GM12878 (cell line): ENCODE measurements at regions not wholly inside any gene's neighbourhood (a gene's known extent, or its start where the extent isn't known, plus 50 kb on each side); places are given as distances from the start of the nearest gene placed in this dataset.

Source experiments
- ATAC-seq: fragments of 200-7000 bp; cut with Tn5 transposase; 3 replicates; pipeline ENCODE4 v1.9.1; 2020; ENCODE audit warnings: mild to moderate bottlenecking, moderate library complexity
- BruUV-seq: library from RNA; stranded (reverse); fragments of 400-500 nt; replicated peaks from 2 replicates; lab custom pipeline; 2021; lab: Mats Ljungman, UMichigan
- CTCF ChIA-PET: fragments of 300-600 bp; sonication (Branson Sonifier 250); formaldehyde crosslinking; extraction: SDS; loops from one replicate; lab custom pipeline; 2021; ENCODE audit warnings: inconsistent platforms; lab: Yijun Ruan, JAX
- POLR2A ChIA-PET: fragments of 350-600 bp; formaldehyde crosslinking; extraction: SDS; loops from one replicate; lab custom pipeline; 2021; ENCODE audit warnings: inconsistent platforms; lab: Charles Lee
- RAD21 ChIA-PET: fragments of 300-600 bp; sonication (Branson Sonifier 250); formaldehyde crosslinking; loops from one replicate; lab custom pipeline; 2023; ENCODE audit warnings: antibody characterized with exemption; ENCODE audit not compliant: unreplicated experiment; lab: Charles Lee
- SMC1A ChIA-PET: fragments of 300-600 bp; sonication (Branson Sonifier 250); formaldehyde crosslinking; loops from one replicate; lab custom pipeline; 2023; ENCODE audit not compliant: unreplicated experiment, uncharacterized antibody; lab: Charles Lee
- DNase-seq: peaks from one replicate; pipeline ENCODE4 v3.0.0-alpha.2; 2011; ENCODE audit warnings: low read depth, low spot score
- FAIRE-seq: peaks from 3 replicates; lab custom pipeline; 2011; peaks lifted over from hg19 to GRCh38; lab: Jason Lieb, UNC
- H2AFZ ChIP-seq: 2 replicates; pipeline ENCODE4 v1.6.0; 2011; ENCODE audit warnings: low read depth, low read length, control low read depth; ENCODE audit not compliant: control insufficient read depth
- H3K27ac ChIP-seq: 2 replicates; pipeline ENCODE4 v1.5.1; 2011; ENCODE audit warnings: control low read depth; ENCODE audit not compliant: control insufficient read depth, insufficient read depth
- H3K27me3 ChIP-seq, 2 experiments: replicated peaks in 1 of 2; 2 replicates each; pipeline versions ENCODE4 v1.6.0 to v1.6.1; 2011; ENCODE audit warnings: low read length in 1 of 2; ENCODE audit not compliant: control insufficient read depth in 2 of 2, insufficient read depth in 2 of 2
- H3K36me3 ChIP-seq, 2 experiments: 2 replicates each; pipeline ENCODE4 v1.5.1; 2011; ENCODE audit warnings: low read length in 1 of 2; ENCODE audit not compliant: control insufficient read depth in 2 of 2, insufficient read depth in 2 of 2
- H3K4me1 ChIP-seq: 2 replicates; pipeline ENCODE4 v1.6.1; 2011; ENCODE audit warnings: mild to moderate bottlenecking, low read length, moderate library complexity, mixed read lengths; ENCODE audit not compliant: control insufficient read depth, insufficient read depth
- H3K4me2 ChIP-seq: 2 replicates; pipeline ENCODE4 v1.6.0; 2011; ENCODE audit warnings: control low read depth; ENCODE audit not compliant: control insufficient read depth, insufficient read depth
- H3K4me3 ChIP-seq: fragments of 200-600 bp; sonication (generic); 2 replicates; pipeline ENCODE4 v1.5.1; 2016
- H3K79me2 ChIP-seq: 2 replicates; pipeline ENCODE4 v1.6.0; 2011; ENCODE audit warnings: low read length; ENCODE audit not compliant: control insufficient read depth, insufficient read depth
- H3K9ac ChIP-seq: 2 replicates; pipeline ENCODE4 v1.8.0; 2011; ENCODE audit warnings: low read length, control low read depth, mixed read lengths; ENCODE audit not compliant: control insufficient read depth, insufficient read depth
- H3K9me3 ChIP-seq: replicated peaks from 3 replicates; pipeline ENCODE4 v1.5.1; 2011; ENCODE audit warnings: mild to moderate bottlenecking, low read length; ENCODE audit not compliant: control insufficient read depth, insufficient read depth
- H4K20me1 ChIP-seq: 2 replicates; pipeline ENCODE4 v1.6.0; 2011; ENCODE audit not compliant: control insufficient read depth, insufficient read depth
- ATF7 ChIP-seq: fragments of 450-650 bp; IDR thresholded peaks from 2 replicates; pipeline ENCODE4 v1.6.1; 2016; ENCODE audit warnings: low read depth, mild to moderate bottlenecking
- HDAC2 ChIP-seq: fragments of 200-600 bp; sonication (generic); IDR thresholded peaks from 2 replicates; pipeline ENCODE4 v1.6.1; 2017
- PML ChIP-seq: IDR thresholded peaks from 2 replicates; pipeline ENCODE4 v1.6.1; 2012; ENCODE audit warnings: low read length, inconsistent platforms
- SP1 ChIP-seq: IDR thresholded peaks from one replicate; pipeline ENCODE4 v1.6.1; 2011; ENCODE audit warnings: low read depth, low read length
- SREBF2 ChIP-seq: IDR thresholded peaks from 2 replicates; pipeline ENCODE4 v1.6.1; 2012; ENCODE audit warnings: mild to moderate bottlenecking, low read length
- ZSCAN29 ChIP-seq: fragments of 450-650 bp; IDR thresholded peaks from 2 replicates; pipeline ENCODE4 v1.6.1; 2017; ENCODE audit warnings: mild to moderate bottlenecking, moderate library complexity
- WGBS: methylation state at CpG from one replicate; pipeline ENCODE4 v1.1.6; 2016; ENCODE audit warnings: low lambda C conversion rate; ENCODE audit not compliant: insufficient replicate concordance, insufficient coverage; ENCODE audit errors: missing lambda C conversion rate; 5-methylcytosine and 5-hydroxymethylcytosine counted together
- in situ Hi-C: fragments of 300-500 bp; cut with MboI; formaldehyde crosslinking; loops from 9 replicates; pipeline ENCODE4 v1.14.3; 2018; ENCODE audit warnings: mixed read lengths
- intact Hi-C: fragments of 100-400 bp; cut with micrococcal nuclease; formaldehyde crosslinking; loops from one replicate; pipeline ENCODE4 v1.14.2; 2022; ENCODE audit not compliant: unreplicated experiment
- TF ChIP-seq, protein P1 (sequence below): IDR thresholded peaks from 2 replicates; pipeline ENCODE4 v1.6.1; 2011; ENCODE audit warnings: borderline replicate concordance, low read depth, mild to moderate bottlenecking, moderate library complexity, mixed read lengths, low read length; ENCODE audit not compliant: insufficient read depth; ENCODE audit errors: extremely low read length
- TF ChIP-seq, protein P2 (sequence below): IDR thresholded peaks from 2 replicates; pipeline ENCODE4 v1.6.1; 2012; ENCODE audit warnings: low read length, inconsistent platforms
- TF ChIP-seq, protein P3 (sequence below): IDR thresholded peaks from 2 replicates; pipeline ENCODE4 v1.6.1; 2012; ENCODE audit warnings: mild to moderate bottlenecking, low read depth, low read length

DNA sequence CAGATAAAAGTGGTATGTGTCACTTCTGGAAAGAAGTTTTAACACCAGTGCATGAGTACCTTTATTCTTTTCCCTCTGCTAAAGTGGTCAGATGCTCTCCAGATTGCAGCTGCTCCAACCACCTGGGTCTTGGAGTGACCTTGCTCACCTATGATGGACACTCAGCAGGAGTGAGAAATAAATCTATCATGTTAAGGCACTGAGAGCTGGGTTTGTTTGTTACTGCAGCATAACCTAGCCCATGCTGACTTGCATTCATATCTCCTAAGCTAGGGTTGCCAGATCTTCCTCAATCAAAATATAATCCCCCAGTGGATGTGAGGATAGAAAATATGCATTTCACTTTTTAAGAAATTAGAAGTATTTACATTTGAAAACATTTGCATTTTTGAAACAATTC, 295.9 kb downstream of the AGTPBP1 start:
- Histone ChIP-seq H4K20me1 (no peaks in the 10 kb centered on the region), H3K4me1 (peaks cover 6% of the 10 kb centered on the region), H3K27ac (no peak overlapping the region), H3K27me3 (no peaks in the 10 kb centered on the region), H3K9me3 (no peaks in the 10 kb centered on the region), H2AFZ (no peak overlapping the region), H3K79me2 (no peaks in the 10 kb centered on the region), H3K4me3 (no peak overlapping the region), H3K36me3 (no peaks in the 10 kb centered on the region), H3K9ac (no peak overlapping the region), H3K4me2 (no peak overlapping the region)
- ChIA-PET SMC1A (no interaction called here), POLR2A (no interaction called here), CTCF (interaction anchor here (1.5 kb wide), 1 partner anchor 21 kb away, joined by 3 read pairs; no protein-coding TSS in a partner anchor), RAD21 (no interaction called here)
- intact Hi-C loops (no loop called here), in situ Hi-C loops (no loop called here)
- FAIRE-seq (no peak), ATAC-seq (no peak), DNase-seq (no peak)
- TF ChIP-seq HDAC2: no peak
- TF ChIP-seq ZSCAN29: no peak
- no TSS peak for BruUV-seq

DNA sequence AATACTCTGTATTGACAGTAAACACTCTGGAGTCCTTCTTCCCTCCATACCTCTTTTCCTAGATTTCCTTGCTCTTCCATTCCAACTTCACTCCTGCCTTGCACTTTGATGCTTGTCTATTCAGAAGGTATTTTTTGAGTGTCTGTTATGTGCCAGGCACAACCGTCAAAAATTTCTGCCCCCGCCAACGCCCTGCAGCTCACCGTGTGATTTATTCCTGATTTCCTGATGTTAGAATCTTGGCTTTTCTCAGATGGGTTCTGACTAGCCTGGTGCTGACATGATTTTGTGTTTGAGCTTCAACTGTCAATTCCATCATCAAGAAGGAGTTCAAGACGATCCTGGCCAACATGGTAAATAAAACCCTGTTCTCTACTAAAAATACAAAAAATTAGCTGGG, 297.5 kb downstream of the AGTPBP1 start:
- FAIRE-seq: no peak
- H3K79me2 ChIP-seq: no peaks in the 10 kb centered on the region
- ChIA-PET POLR2A (no interaction called here), CTCF (interaction anchor here (1.0 kb wide), 1 partner anchor 12 kb away, joined by 3 read pairs; no protein-coding TSS in a partner anchor), SMC1A (interaction anchor here (0.9 kb wide), 1 partner anchor 19 kb away, joined by 3 read pairs; no protein-coding TSS in a partner anchor), RAD21 (no interaction called here)
- no TSS peak for BruUV-seq
- H3K9me3 ChIP-seq: no peaks in the 10 kb centered on the region
- H3K36me3 ChIP-seq: no peaks in the 10 kb centered on the region
- no peak overlapping the region for H3K4me2 ChIP-seq
- no peak overlapping the region for H3K4me3 ChIP-seq
- 90% methylated on average over 5 of the region's 5 CpGs for WGBS
- H3K9ac ChIP-seq: no peak overlapping the region
- ATAC-seq: no peak
- H2AFZ ChIP-seq: no peak overlapping the region
- H4K20me1 ChIP-seq: no peaks in the 10 kb centered on the region
- in situ Hi-C loops: no loop called here
- H3K4me1 ChIP-seq: peaks cover 6% of the 10 kb centered on the region
- no peaks in the 10 kb centered on the region for H3K27me3 ChIP-seq
- H3K27ac ChIP-seq: no peak overlapping the region
- DNase-seq: no peak
- intact Hi-C loops: no loop called here
- TF ChIP-seq PML: no peak
- no peak for TF ChIP-seq ATF7
- TF ChIP-seq, protein P1, sequence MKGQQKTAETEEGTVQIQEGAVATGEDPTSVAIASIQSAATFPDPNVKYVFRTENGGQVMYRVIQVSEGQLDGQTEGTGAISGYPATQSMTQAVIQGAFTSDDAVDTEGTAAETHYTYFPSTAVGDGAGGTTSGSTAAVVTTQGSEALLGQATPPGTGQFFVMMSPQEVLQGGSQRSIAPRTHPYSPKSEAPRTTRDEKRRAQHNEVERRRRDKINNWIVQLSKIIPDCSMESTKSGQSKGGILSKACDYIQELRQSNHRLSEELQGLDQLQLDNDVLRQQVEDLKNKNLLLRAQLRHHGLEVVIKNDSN: no peak
- TF ChIP-seq SP1: no peak
- TF ChIP-seq, protein P2, sequence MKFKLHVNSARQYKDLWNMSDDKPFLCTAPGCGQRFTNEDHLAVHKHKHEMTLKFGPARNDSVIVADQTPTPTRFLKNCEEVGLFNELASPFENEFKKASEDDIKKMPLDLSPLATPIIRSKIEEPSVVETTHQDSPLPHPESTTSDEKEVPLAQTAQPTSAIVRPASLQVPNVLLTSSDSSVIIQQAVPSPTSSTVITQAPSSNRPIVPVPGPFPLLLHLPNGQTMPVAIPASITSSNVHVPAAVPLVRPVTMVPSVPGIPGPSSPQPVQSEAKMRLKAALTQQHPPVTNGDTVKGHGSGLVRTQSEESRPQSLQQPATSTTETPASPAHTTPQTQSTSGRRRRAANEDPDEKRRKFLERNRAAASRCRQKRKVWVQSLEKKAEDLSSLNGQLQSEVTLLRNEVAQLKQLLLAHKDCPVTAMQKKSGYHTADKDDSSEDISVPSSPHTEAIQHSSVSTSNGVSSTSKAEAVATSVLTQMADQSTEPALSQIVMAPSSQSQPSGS: no peak
- TF ChIP-seq, protein P3, sequence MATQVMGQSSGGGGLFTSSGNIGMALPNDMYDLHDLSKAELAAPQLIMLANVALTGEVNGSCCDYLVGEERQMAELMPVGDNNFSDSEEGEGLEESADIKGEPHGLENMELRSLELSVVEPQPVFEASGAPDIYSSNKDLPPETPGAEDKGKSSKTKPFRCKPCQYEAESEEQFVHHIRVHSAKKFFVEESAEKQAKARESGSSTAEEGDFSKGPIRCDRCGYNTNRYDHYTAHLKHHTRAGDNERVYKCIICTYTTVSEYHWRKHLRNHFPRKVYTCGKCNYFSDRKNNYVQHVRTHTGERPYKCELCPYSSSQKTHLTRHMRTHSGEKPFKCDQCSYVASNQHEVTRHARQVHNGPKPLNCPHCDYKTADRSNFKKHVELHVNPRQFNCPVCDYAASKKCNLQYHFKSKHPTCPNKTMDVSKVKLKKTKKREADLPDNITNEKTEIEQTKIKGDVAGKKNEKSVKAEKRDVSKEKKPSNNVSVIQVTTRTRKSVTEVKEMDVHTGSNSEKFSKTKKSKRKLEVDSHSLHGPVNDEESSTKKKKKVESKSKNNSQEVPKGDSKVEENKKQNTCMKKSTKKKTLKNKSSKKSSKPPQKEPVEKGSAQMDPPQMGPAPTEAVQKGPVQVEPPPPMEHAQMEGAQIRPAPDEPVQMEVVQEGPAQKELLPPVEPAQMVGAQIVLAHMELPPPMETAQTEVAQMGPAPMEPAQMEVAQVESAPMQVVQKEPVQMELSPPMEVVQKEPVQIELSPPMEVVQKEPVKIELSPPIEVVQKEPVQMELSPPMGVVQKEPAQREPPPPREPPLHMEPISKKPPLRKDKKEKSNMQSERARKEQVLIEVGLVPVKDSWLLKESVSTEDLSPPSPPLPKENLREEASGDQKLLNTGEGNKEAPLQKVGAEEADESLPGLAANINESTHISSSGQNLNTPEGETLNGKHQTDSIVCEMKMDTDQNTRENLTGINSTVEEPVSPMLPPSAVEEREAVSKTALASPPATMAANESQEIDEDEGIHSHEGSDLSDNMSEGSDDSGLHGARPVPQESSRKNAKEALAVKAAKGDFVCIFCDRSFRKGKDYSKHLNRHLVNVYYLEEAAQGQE: no peak
- no peak for TF ChIP-seq SREBF2
